Right kidney (tissue), 1 donor: ENCODE measurements at regions not wholly inside any gene's neighbourhood (a gene's known extent, or its start where the extent isn't known, plus 50 kb on each side); places are given as distances from the start of the nearest gene placed in this dataset.

Source experiments
- DNase-seq: peaks from one replicate; pipeline ENCODE4 v3.0.0-alpha.2; 2016

DNA sequence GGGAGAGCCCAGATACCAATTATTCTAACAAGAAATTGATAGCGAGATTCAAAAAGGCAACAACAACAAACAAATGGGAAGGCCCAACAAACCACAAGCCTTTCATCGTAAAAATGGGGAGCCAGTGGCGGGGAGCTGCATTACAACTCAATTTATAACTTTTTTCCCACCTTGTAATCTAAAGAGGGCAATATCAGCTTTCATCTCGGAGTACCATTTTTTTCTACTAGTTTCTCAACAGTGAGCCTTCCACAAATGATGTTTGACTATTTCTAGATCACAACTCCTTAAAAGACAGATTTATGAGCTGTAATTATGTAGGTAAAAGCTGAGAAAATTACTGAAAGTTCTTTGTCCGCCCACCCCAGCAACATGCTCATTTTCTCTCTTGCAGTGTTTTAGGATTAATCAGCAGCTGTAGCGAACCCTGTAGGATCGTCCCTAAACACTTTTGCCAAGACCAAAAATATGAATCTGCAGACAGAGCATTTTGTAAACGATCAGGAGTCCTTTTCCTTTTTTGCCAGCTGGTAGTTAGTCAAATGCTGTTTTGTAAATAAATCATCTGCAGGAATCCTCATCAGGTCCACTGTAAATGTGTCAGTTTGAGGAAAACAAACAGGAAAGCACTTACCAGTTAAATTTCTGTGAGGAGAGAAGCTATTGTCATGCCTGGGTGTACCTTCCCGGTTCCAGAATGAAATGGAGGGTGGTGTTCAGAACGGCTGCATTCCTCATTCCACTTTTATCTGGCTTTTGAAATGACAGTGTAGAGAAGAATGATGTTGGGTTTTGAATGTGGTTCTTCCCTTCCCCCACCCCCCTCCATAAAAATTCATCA is 53.2 kb downstream of the EEF1B2 start:
- peak; percentile 32 for DNase-seq

DNA sequence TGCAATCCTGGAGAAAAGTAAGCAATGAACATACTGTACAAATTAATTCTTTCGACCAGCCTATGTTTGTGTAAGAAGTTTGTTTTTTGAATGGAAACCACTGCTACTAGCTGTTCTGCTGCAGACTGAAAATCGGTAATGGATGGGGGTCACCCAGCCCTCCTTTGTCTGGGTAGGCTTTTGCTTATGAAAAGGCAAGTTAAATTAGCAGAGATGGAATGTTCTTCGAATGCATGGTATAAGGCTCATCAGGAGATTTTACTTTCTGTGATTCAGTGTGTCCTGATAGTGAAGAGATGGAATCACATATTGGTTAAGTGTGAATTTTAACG is 53.8 kb downstream of the EEF1B2 start:
- no peak for DNase-seq

DNA sequence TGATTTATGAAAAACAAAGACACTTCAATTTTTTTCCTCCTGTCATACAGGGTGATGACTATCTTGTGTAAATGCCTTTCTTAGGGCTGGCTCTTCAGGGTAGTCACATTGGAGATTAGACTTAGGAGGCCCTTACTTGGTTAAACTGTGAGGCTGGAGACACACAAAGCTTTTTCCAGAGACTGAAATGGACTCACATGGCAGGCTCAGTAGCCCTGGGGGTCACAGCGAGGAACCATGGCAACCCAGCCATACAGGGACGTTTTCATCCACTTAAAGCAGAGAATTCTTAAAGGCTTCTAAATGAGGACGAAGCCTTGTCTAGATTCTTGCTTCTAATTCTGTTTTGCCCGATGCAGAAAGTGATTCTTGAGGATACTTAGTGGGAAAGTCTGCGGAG is 57.3 kb upstream of the ZDBF2 start:
- peak; percentile 11 for DNase-seq

DNA sequence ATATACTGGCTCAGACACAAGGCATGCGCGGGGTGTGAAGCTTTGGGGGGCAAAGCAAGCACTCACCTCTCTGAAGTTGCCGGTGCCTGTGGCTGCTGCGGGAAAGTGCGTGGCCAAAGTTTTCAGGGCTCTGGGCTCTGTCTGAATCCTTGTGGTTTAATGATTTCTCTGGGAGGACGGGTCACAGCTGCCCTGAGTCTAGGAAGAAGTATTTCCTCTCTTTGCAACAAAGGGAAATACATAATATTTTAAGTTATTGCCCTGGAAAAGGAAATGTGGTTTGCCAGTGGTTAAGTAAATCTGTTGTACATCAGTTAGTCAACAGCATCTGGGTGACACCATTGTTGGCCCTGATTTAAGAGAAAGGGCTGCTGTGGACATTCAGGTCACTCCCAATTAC is 56.7 kb upstream of the ZDBF2 start:
- peak; percentile 25 for DNase-seq

DNA sequence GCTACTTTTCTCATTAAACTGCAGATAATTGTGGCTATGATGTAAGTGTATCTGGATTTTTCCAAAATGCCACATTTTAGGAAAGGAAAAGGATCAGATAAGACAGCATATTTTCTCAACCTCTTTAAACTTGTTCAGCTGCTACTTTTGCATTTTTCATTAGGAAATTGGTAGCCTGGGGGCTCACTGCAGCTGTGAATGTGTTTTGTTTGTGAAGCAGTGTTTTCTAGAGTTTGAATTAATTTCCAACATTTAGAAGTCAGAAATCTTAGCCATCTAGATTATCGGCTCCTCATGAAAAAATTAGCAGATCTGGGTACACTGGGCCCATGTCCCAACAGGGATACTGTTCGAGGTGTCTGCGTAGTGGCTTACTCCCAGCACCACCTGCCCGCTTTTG is 56.3 kb upstream of the ZDBF2 start:
- DNase-seq: no peak

DNA sequence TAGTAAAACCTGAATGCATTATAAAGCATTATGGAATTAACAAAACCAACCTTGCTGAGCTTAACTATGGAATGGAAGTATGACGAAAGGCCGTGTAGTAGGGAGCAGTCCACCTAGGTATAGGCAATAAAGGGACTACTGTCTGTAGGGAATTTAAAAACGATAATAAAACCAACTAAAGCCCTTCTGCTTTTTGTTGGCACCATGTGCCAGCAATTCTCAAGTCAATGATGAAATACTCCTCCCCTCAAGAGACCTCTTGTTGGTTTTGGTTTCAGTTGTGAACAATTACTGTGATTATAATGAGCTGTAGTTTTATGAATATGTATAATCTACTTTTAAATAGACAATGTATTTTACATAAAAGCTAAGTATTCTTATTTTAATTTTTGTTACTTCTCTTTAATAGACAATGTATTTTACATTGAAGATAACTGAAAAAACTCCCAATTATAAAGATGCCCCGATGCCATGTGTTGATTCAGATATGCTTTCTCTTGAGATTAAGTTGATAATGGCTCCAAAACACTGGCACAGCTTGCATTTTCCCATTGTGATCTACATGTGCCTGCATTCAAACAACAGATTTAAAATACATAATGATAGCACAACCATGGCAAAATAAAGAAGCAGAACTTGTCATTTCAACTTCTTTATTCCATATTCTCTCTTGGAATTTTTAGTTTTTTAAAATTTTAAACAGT is 55.5 kb upstream of the ZDBF2 start:
- no peak for DNase-seq

DNA sequence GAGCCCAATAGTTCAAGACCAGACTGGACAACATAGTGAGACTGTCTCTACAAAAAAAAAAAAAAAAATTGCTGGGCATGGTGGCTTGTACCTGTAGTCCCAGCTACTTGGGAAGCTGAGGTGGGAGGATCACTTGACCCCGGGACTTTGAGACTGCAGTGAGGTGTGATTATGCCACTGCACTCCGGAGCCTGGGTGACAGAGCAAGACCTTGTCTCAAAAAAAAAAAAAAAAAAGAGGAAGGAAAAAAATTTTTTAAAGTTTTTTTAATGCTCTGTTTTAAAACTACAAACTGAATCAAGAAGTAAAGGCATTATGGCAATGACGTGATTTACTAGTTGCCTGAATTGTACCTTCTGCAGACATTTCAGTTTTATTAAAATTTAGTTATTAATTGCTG is 54.5 kb upstream of the ZDBF2 start:
- no peak for DNase-seq

DNA sequence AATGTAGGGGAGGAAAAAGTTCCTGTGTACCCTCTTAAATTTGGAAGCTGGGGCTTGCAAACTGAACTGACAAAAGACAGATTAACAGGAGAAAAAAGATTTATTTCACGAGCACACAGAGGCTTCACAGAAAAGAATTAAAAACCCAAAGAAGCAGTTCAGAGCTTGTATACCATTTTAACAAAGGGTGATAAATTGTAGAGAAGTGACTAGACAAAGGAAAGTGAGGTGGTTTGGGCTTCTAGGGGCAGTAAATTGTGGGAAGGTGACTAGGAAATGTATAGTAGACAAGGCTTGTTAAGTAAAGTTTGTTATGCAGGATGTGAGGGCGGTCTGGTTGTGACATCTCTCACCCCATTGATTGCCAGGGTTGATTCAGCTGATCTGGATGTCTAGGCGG is 53.5 kb upstream of the ZDBF2 start:
- DNase-seq: no peak
